HFFc6 (cell line): ENCODE measurements at regions not wholly inside any gene's neighbourhood (a gene's known extent, or its start where the extent isn't known, plus 50 kb on each side); places are given as distances from the start of the nearest gene placed in this dataset.
A peak's percentile ranks its signal among the peaks of the same experiment; 100 is the strongest.

Experiments
- DNase-seq: peaks from one replicate; pipeline ENCODE4 v3.0.0-alpha.2; 2018
- H3K27ac Mint-ChIP-seq: 2 replicates; pipeline ENCODE4 v1.8.0; 2020; ENCODE audit warnings: mild to moderate bottlenecking, mixed read lengths
- H3K27me3 Mint-ChIP-seq: 2 replicates; pipeline ENCODE4 v1.8.0; 2021; ENCODE audit warnings: mild to moderate bottlenecking, moderate library complexity, mixed read lengths; ENCODE audit not compliant: insufficient read depth
- H3K36me3 Mint-ChIP-seq: 2 replicates; pipeline ENCODE4 v1.8.0; 2021; ENCODE audit warnings: low read depth, mixed read lengths
- H3K4me1 Mint-ChIP-seq: 2 replicates; pipeline ENCODE4 v1.8.0; 2020; ENCODE audit warnings: low read depth, mixed read lengths
- H3K4me3 Mint-ChIP-seq: 2 replicates; pipeline ENCODE4 v1.8.0; 2020; ENCODE audit warnings: mild to moderate bottlenecking, moderate library complexity, mixed read lengths
- H3K9me3 Mint-ChIP-seq: 2 replicates; pipeline ENCODE4 v1.8.0; 2020; ENCODE audit warnings: mild to moderate bottlenecking, mixed read lengths
- CTCF ChIP-seq: fragments of 200-600 bp; sonication (generic); IDR thresholded peaks from 2 replicates; pipeline ENCODE4 v1.5.0; 2021; ENCODE audit warnings: antibody characterized with exemption, mild to moderate bottlenecking

GRCh38 chr6:14731611-14732010 lies 514.3 kb upstream of the JARID2 start:
- Mint-ChIP-seq H3K4me3 (no peak overlapping the region), H3K4me1 (peaks cover 72% of the 10 kb centered on the region), H3K27ac (peak overlapping the region; percentile 86), H3K9me3 (no peaks in the 10 kb centered on the region; the same call in 1 of the 2 replicates), H3K36me3 (peaks cover 5% of the 10 kb centered on the region; the same call in 1 of the 2 replicates), H3K27me3 (no peaks in the 10 kb centered on the region)
- no peak for TF ChIP-seq CTCF
- no peak for DNase-seq

DNA sequence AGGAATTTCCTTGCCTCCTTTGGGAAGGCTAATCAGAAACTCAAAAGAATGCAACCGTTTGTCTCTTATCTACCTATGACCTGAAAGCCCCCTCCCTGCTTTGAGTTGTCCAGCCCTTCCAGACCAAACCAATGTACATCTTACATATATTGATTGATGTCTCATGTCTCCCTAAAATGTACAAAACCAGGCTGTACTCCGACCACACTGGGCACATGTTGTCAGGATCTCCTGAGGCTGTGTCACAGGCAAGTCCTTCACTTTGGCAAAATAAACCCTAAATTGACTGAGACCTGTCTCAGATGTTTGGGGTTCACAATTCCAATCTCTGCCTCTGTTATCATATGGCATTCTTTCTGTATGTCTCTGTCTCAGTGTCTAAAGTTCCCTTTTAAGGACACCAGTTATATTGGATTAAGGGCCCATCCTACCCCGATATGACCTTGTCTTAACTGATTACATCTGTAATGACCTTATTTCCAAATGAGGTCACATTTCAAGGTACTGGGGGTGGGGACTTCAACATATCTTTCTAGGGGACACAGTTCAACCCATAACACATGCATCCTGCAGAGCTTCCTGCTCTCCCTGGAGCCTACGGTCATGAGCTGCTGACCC lies 513.5 kb upstream of the JARID2 start:
- H3K36me3 Mint-ChIP-seq, result peaks cover 5% of the 10 kb centered on the region; the same call in 1 of the 2 replicates
- H3K4me1 Mint-ChIP-seq, result peaks cover 67% of the 10 kb centered on the region
- peak overlapping the region; percentile 86 for H3K27ac Mint-ChIP-seq

DNA sequence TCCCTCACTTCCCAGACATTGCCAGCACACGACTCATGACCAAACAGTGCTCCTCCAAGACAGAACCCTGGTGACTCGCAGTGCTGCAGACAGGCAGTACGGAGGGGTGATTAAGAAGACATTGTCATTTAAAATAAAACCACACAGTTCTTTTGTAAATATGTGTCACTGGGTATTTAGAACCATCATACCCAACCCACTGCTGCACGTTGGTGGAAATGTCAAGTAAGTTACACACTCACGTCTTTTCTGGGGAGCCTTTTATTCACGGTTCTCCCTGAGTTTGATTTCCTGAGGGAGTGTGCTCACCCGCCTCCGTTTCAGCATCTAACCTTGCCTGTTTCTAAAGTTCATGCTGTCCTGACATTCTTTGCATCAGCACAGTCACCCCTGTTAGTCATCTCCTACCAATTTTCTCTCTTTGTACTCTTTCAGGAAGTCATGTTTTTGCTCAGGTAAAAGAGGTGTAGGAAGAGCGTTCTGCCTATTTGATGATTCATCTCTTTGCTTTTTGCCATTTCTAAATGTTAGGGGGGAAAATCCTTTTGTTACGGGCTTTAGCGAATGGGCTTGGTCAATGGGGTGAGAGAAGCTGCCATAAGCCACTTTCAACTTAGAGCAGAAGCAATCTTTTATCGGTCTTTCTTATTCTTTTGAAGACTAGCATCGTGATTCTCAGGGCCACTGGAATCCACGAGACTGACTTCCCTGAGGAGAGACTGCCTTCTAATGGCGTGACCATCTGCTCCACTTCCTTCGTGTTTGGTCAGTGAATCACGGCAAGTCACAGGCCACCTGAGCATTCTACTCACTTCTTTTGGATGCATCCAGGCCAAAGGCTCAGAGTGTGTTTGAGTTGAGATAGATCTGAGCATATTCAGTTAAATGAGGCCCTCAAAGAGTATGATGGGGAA lies 512.8 kb upstream of the JARID2 start:
- Mint-ChIP-seq H3K4me3 (peak overlapping the region; percentile 68), H3K27me3 (no peaks in the 10 kb centered on the region), H3K4me1 (peaks cover 60% of the 10 kb centered on the region), H3K27ac (peak overlapping the region; percentile 86), H3K36me3 (peaks cover 5% of the 10 kb centered on the region; the same call in 1 of the 2 replicates), H3K9me3 (peaks cover 4% of the 10 kb centered on the region; the same call in 1 of the 2 replicates)
- TF ChIP-seq CTCF, result no peak
- peak; percentile 79 for DNase-seq

More for the DNA sequence above, 513.5 kb upstream of the JARID2 start:
- peaks cover 4% of the 10 kb centered on the region; the same call in 1 of the 2 replicates for H3K9me3 Mint-ChIP-seq
- DNase-seq, result no peak
- H3K4me3 Mint-ChIP-seq, result peak overlapping the region; percentile 68
- no peaks in the 10 kb centered on the region for H3K27me3 Mint-ChIP-seq
- no peak for TF ChIP-seq CTCF

GRCh38 chr6:14734052-14734415 lies 511.8 kb upstream of the JARID2 start:
- H3K36me3 Mint-ChIP-seq, result peaks cover 9% of the 10 kb centered on the region
- no peaks in the 10 kb centered on the region for H3K27me3 Mint-ChIP-seq
- H3K4me1 Mint-ChIP-seq, result peaks cover 52% of the 10 kb centered on the region
- H3K9me3 Mint-ChIP-seq, result peaks cover 4% of the 10 kb centered on the region; the same call in 1 of the 2 replicates
- DNase-seq, result no peak
- H3K4me3 Mint-ChIP-seq, result peak overlapping the region; percentile 68; the same call in 1 of the 2 replicates
- H3K27ac Mint-ChIP-seq, result peak overlapping the region; percentile 86
- no peak for TF ChIP-seq CTCF

DNA sequence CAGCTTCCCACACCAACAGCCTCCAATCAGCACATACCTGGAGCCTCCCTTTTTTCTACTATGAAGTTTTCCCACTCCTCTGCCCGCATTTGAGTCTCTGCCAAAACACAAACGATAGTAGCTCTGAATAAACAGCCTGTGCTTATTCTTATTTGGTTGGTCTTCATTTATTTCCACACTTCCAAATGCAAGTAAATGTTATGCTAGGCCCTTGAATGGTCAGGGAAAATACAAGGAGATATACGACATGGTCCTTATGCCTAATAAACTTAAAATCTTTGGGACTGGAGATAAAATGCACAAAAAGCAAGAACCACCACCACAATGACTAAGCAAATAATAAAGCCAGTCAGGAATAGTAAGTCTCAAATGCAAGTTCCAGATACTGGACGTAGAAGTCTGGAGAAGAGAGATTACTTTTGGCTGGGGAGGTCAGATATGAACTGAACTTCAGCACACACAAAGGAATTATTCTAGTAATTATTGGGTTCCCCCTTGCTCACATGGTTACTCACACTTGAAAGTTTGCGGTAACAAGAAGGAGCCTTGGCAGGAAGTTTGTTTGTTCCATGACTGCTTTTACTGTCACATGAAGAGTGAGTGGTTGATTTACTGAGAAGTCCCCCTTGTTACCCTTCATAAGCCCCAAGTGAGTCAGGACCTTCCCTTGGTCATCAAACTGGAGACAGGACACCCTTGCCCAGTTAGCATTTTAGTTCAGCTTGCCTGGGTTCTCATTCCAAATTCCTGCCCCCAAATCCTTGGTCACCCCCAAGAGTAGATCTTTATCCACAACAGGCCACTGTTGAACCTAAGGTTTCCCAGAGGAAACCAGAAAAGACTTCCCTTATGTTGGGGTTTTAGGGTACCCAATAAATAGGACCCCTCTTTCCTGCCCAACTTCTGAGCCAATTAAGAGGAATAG lies 511.2 kb upstream of the JARID2 start:
- peaks cover 15% of the 10 kb centered on the region for H3K36me3 Mint-ChIP-seq
- H3K4me1 Mint-ChIP-seq, result peaks cover 58% of the 10 kb centered on the region
- H3K27ac Mint-ChIP-seq, result peak overlapping the region; percentile 86
- TF ChIP-seq CTCF, result no peak
- H3K9me3 Mint-ChIP-seq, result peaks cover 4% of the 10 kb centered on the region; the same call in 1 of the 2 replicates
- no peaks in the 10 kb centered on the region for H3K27me3 Mint-ChIP-seq
- DNase-seq, result peak; percentile 87
- H3K4me3 Mint-ChIP-seq, result peak overlapping the region; percentile 68; the same call in 1 of the 2 replicates
